ENCODE measurements at regions not wholly inside any gene's neighbourhood (a gene's known extent, or its start where the extent isn't known, plus 50 kb on each side); places are given as distances from the start of the nearest gene placed in this dataset.
"Not testable (repeated sequence)": the region's sequence is repeated elsewhere in the genome, so short reads cannot be mapped to it uniquely, and the experiment has no call there.

DNA sequence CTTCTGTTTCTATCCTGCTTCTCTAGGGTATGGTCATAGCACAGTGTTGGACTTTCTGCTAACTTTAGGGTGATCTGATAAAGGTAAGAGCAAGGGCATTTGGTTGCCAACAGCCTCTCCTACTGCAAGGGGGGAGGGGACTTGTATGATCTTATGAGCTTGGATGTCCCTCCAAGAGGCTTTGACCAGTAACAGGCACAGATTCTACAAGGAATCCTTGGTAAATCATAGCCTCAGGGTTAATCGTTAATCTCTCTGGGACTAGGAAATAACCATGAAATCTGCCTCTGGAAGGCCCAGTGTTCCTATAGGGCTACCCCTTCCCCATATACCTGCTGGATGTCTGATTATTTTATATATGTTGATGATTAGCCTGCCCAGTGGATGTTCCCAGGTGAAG is 134.8 kb upstream of the TNFSF4 start:
- DNase-seq (ENCODE audit: low spot score): no peak

DNA sequence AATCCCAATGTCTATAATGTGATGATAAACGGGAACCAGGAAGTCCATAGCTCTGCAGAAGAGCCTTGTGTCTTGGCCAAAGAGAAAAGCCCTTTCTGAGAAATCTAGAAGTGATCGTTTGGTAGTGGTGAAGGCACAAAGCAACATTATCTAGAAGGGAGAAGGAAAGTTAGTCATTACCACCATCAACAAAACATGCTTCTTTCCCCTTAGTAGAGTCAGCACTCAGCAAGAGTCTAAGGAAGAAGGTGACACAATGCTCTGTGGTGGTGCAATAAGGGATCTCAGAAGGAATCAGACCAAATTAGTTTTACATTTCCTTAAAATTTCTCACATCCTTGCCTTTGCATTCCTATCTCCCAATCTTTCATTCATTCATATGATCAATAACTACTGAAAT is 134.4 kb upstream of the PRDX6 start:
- DNase-seq (ENCODE audit: low spot score): no peak

DNA sequence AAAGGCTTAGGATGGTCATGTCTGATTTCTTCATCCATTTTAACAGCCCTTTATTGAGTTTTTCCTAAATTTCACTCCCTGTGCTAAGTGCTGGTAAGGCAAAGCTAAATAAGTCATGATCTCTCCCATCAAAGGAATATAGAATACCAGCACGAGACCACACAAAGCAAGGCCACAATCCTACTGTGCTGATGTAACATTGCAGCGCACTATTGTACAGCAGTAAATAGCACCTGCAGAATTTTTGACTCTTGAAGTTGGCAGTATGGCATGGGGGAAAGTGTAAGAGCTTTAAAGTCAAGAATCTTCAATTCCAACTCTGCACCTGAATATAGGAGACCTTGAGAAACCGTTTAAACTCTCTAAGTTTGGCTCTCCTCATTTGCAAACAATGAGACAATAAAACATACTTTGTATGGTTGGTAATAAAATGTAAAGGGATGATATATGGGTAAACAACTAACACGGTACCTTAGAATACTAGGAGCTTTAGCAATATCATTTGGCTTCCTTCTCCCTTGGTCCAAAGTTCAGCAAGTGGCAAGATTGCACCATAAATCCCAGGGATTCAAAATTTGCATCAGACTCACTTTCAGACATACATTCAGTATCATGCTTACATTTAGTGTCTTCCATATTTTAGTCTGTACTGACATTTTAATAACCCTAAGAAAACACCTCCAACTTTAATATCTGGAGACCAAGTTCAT is 132.9 kb upstream of the PRDX6 start:
- no peak for DNase-seq (ENCODE audit: low spot score)

DNA sequence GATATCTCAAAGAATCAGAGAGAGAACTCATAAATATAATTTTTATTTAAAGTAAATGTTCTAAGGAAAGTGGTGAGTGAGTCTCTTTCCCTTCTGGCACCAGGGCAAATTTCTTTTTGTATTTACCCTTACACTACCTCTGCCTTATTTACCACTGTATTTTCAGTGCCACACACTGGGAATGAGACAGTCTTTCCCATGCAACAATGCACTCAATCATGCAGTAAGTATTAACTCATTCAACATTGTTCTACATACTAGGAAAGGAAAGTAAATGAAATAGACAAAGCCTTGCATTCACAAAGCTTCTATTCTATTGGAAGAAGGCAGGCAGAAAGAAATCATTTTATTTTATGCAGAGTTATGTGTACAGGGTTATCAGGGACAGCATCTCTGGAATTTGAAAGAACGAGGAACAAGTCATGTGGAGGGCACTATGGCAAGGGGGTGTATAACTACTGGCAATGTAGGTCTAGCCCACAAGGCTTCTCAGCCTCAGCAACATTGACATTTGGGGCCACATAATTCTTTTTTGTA is 129.8 kb upstream of the PRDX6 start:
- DNase-seq (ENCODE audit: low spot score): no peak

DNA sequence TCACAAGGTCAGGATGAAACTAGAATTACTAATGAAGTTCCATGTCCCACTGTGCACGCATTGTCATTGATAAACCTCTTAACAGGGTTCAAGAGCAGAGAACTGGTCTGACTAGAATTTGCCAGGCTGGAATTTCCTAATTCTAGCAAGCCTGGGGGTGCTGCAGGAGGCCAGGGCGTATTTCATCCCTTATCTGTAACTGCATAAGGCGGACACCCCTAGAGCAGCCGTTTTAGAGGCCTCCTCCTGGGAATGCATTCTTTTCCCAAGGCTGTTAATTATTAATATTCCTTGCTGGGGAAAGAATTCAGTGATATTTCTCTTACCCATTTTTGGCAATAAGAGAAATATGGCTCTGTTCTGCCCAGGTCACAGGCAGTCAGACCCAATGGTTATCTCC is 124.5 kb upstream of the PRDX6 start:
- DNase-seq (ENCODE audit: low spot score): not testable (repeated sequence)

DNA sequence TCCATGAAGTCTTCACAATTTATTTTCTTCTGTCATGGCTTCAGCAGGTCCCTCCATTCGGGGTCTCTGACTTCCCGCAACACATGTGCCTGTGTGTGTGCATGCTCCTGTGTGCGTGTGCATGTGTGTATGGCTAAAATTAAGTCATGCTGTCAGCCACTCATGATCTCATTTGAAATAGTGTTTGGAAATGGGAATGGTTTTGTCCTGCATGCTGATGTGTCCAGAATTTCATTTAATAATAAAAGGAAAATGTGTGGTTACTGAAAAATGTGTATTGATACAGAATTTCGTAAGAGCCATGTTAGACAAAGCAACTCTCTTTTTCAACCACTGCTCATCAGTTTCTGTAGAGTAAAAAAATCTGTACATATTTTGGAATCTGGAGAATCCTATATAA is 123.8 kb upstream of the PRDX6 start:
- no peak for DNase-seq (ENCODE audit: low spot score)

DNA sequence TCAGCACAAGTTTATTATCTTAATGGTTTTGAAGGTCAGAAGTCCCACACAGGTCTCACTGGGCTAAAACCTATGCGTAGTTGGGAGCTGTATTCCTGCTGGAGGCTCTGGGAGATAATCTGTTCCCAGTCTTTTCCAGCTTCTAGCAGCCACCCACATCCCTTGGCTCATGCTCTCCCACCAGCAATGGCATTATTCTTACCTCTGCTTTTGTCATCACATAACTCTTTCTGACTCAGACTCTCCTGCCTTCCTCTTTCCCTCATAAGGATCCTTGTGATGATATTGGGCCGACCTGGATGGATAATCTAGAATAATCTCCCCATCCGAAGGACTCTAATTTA is 122.2 kb upstream of the PRDX6 start:
- no peak for DNase-seq (ENCODE audit: low spot score)

DNA sequence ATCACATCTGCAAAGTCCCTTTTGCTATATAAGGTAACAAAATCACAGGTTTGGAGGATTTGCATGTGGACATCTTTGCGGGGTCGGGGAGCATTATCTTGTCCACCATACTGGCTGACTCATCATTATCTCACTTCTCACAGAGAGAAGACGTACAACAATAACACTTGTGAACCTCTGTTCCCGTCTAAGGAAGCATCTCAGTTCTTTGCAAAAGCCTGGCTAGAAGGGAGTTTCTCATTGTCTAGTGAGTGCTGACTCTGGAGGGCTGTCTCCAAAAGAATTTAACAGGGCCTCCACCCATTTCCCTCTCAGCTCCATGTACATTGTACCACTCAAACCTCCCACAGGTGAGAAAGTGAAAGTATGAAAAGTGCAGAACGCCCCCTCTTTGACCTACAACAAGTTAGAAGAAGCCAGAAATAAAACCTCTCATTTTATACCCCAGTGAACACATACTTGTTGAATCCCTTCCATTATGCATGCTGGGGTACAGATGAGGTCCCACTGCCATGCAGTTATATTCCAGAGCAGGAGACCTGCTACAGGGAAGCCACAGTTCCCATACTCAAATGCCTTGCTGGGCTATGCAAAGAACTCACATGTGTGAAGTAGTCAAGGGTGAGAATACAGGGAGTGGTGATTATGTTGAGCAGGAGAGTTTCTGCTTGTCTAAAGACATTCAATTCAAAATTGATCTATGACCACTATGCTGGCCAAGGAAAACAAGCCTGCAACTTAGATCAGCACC is 121.7 kb upstream of the PRDX6 start:
- no peak for DNase-seq (ENCODE audit: low spot score)

DNA sequence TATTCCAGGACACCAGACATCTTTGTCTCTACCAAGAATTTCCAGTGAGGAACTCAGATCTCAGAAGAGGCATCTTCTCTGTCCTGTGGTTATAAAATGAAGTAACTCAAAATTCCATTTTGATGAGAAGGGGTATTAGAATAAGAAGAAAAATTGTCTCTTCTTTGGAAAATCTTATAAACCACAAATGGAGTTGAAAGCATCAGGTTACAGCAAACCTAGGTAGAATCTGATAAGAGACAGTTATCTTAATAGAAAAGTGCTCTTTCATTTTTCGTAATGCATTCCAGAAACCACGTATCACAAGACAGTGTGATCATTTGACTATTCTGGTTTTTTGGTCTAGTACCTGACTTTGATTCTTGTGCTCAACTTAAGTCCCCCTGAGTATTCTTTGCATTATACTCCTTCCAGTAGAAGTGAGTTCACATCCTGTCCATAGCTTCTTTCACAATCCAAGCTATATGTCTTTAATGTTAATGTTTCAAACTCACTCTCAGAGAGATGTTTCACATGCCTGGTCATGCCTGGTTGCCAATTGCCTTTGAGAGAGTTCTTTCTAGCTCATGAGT is 120.9 kb upstream of the PRDX6 start:
- no peak for DNase-seq (ENCODE audit: low spot score)

DNA sequence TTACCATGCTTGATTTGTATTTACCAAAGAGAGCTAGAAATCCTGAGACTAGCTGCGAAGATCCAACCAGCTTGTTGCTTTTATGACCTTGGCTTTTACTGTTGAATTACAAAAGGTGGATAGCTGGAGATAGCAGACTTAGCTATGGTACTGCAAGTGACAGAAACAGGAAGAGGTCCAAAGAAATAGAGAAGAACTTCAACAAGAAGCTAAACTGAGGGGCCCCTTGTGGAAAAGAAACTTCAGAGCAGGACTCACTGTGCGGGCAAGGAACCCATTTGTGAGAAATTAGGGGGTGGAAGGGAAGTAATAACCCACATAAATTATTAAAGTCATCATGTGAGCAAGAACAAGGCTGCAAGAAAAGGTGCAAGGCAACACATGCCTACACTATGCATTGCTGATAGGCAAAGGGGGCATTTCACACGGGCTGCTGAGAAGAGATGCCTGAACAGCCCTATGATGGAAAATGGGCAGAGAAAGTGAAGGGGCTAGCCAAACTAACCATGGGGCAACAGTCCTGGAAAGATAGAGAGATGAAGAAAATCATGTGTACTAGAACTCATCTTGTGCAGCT is 116.6 kb upstream of the PRDX6 start:
- DNase-seq (ENCODE audit: low spot score): no peak

DNA sequence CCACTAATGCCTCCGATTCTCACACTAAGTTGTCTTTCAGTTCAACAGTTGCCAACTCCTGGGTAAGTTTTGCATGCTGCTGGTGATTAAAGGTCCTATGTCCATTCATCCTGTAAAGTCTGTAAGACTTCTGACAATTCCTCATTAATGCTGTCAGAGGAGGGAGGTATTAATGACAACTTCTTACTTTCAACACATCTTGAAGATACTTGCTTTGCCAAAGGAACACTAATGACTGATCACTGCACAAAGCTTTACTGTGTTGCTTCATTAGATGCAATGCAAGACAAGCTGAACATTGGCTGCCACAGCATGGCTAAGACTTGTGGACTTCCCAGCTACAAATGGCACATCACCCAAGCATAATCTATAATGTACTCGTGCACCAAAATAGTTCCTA is 114.6 kb upstream of the PRDX6 start:
- DNase-seq (ENCODE audit: low spot score): no peak

DNA sequence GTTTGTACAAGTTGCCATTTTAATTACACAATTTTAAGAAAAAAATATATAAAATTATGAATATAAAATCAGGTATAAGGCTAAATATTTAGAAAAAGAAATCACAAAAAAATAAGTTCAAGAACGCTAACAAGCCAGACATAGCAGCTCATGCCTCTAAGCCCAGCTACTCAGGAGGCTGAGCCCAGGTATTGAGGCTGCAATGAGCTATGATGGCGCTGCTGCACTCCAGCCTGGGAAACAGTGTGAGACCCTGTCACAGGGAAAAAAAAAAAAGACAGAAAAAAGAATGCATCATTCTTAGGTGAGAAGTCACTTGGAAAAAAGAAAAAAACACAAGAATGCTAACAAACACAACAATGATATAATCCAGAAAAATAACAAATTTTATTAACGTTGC is 112.3 kb upstream of the PRDX6 start:
- no peak for DNase-seq (ENCODE audit: low spot score)

DNA sequence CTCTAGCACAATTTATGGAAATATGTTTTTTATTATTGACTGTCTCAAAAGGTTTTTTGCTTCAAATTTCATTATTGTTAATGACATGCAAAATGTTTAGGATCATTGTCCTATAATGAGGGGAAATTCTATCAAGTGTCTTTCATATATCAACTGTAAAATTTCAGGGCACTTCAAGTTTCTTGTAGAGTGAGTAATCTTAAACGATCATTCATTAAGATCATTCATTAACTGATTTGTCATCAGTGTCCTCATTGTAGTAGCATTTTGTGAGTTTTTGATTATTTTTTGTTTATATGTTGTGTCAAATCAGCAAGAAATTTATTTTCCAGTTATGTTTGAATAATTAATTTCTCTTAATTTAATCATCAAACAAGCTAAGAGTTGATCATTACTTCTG is 111.8 kb upstream of the PRDX6 start:
- DNase-seq (ENCODE audit: low spot score): no peak

DNA sequence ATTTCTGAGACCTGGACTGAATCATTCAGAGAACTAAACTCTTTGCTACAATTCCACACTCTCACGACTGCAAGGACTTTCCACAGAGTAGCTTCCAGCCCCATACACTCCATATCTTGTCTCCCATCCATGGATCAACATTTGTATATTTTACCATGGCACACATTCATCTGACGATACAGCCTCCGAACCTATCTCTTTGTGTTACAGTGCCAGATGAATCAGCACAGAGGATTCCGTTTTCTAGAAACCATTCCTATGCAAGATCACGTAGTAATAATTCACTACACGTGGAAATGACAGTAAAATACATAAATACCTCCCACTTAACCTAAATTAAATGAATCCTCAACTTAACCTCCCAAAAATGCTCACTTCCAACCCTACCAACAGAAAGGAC is 110.0 kb upstream of the PRDX6 start:
- no peak for DNase-seq (ENCODE audit: low spot score)

DNA sequence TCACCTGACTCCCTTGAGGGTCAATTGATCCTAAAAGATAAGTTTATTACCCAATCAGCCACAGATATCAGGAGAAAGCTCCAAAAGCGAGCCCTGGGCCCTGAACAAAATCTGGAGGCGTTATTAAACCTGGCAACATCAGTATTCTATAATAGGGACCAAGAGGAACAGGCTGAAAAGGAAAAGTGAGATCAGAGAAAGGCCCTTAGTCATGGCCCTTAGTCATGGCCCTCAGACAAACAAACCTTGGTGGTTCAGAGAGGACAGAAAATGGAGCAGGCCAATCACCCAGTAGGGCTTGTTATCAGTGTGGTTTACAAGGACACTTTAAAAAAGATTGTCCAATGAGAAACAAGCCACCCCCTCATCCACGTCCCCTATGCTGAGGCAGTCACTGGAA is 106.5 kb upstream of the PRDX6 start:
- DNase-seq (ENCODE audit: low spot score): not testable (repeated sequence)

DNA sequence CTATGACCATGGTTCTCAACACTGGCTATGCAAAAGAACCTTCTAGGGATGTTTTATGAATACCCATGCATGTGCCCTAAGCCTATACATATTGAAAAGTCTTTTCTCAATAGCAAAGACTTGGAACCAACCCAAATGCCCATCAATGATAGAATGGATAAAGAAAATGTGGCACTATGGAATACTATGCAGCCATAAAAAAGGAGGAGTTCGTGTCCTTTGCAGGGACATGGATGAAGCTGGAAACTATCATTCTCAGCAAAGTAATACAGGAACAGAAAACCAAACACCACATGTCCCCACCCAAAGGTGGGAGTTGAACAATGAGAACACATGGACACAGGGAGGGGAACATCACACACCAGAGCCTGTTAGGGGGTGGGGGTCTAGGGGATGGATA is 101.1 kb upstream of the PRDX6 start:
- not testable (repeated sequence) for DNase-seq (ENCODE audit: low spot score)

DNA sequence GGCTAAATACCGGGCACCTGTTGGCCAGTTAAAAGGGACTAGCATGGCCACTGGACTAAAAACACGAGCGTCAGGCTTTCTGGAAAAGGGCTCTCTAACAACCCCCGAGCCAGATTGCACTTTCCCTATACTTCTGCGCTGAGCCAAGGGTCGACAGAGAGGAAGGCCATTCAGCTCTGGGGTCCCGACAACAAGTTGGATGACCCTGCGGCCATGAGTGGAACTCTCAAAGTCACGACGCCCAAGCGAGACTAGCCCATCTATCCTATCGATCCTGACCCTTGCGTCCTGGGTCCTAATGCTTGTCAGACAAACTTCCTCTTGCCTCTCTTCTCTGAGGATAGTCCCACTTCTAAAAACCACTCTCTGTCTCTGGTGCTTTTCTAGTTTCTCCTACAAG is 99.9 kb upstream of the PRDX6 start:
- DNase-seq (ENCODE audit: low spot score): no peak

DNA sequence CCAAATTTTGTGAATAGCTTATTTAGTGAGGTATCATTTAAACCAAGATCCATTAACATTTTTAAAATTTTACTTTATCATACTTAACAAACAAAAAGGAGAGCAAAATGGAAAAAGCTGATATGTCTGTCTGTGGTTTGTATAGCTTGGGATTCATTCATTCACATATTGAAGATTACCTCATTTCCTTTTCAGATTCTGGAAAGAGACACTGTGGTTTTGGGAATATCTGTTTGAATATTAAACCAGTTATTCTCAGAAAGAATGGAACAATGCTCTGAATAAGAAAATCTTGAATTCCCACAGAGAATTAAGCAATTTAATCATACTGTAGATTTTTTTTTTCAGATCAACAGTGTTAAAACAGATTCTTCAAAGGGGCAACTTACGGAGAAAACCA is 93.8 kb upstream of the PRDX6 start:
- DNase-seq (ENCODE audit: low spot score): no peak

DNA sequence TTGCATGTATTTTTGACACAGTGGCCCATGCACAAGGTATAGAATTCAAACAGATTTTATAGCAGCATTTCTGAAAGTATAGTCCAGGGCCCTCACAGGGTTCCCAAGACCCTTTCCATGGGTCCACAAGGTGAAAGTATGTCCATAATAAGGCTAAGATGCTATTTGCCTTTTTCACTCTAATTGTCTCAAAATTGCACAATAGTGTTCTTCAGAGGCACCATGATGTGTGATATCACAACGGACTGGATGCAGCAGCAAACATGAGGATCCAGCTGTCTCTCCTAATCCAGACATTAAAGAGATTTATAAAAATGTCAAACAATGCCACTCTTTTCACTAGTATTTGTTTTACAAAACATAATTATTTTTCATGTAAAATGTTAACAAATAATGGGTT is 88.8 kb upstream of the PRDX6 start:
- DNase-seq (ENCODE audit: low spot score): no peak

DNA sequence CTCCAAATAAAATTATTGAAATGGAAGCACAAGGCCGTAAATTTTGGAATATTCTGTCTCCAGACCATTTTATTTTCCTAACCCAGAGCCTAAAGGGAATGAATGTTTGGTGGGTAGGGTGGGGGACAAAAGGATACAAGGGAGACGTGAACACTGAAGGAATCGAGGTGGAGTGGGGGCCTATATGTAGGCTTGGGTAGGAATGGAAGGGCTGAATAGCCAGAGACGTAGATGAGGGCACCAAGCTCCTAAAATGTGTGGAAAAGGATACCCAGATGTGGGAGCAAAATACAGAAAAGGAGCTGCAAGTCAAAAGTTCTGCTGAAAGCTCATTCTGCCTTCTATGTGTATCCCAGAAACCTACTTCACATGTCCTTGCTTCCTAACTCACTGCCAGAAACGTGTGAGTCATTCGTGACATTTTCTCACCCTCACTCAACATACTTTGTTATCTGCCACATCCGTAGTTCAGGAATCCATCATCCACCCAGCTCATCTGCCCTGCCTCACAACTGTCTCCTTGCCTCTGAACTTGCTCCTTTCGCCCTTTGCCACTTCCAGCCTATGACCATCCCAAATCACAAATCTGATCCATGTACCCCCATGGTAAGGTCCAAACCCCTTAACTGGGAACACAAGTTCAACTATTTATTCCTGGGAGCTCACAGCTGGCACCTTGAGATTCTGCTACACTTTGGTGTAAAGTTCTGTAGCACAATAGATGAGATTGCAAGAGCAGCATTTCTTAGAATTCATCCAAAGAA is 84.1 kb upstream of the PRDX6 start:
- DNase-seq (ENCODE audit: low spot score): no peak

DNA sequence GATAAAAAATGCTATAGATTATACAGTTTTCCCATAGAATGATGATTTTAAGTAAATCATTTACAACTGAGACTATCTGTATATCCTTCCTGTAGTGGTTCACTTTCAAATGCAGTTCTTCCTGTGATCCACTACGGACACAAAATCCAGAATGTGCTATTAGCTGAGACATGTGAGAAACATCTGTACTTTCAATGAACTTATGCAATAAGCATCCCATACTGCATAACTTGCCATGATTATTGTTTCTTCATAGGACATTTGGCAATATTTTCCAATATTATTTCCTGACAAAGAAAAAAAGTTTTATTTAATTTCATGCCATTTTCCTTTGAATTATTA is 83.5 kb upstream of the PRDX6 start:
- DNase-seq (ENCODE audit: low spot score): no peak

DNA sequence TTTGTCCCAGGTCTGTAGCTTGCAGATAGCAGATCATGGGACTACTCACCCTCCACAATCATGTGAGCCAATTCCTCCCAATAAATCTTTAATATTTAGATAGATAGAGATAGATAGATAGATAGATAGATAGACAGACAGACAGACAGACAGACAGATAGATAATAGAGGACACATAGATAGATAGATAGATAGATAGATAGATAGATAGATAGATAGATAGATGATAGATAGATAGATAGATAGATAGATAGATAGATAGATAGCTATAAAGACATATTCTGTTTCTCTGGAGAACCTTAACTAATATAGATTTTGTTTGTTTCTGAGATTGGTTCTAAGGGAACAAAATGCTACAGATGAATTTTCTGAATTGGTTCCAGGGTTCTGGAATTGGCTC is 82.3 kb upstream of the PRDX6 start:
- not testable (repeated sequence) for DNase-seq (ENCODE audit: low spot score)

All from SK-N-DZ (cell line).